HG03342 (cell line): ENCODE measurements at regions not wholly inside any gene's neighbourhood (a gene's known extent, or its start where the extent isn't known, plus 50 kb on each side); places are given as distances from the start of the nearest gene placed in this dataset.

ENCODE experiments used
- ATAC-seq: cut with Tn5 transposase; IDR thresholded peaks from one replicate; pipeline ENCODE4 v1.9.1; 2021; ENCODE audit warnings: mild to moderate bottlenecking, moderate library complexity; ENCODE audit not compliant: unreplicated experiment

- ATAC-seq = no peak
These were observed 79.4 kb downstream of the MYCN start for GRCh38 chr2:16019617-16020351.

- ATAC-seq = no peak
These were observed 78.7 kb downstream of the MYCN start for GRCh38 chr2:16019060-16019480.

DNA sequence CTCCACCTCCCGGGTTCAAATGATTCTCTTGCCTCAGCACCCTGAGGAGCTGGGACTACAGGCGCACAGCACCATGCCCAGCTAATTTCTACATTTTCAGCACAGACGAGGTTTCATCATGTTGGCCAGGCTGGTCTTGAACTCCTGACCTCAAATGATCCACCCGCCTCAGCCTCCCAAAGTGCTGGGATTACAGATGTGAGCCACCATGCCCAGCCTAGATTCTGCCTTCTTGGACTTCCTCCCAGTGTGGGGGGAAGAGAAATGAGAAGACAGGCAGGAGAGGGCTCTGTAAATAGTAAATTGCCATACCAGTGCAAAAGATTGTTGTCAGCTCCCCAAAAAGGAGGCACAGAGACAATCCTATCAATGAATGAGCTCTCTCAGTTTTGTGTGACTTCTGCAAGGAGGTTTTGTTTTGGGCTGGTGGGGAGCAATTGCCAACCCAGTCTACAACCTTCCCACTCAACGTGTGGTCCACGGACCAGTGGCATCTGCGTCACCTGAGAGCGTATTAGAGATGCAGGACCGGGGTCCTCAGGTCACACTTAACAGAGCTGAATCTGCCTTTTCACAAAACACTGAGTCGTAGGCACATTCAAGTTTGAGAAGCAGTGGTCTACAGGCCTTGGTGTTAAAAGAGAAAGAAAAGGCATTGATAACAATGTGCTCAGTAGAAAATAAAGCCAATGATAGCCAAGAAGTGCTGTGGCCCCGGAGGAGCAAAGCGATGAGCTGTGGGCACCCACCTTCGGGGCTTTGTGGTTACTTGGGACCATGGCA, 78.1 kb downstream of the MYCN start:
- ATAC-seq = no peak

DNA sequence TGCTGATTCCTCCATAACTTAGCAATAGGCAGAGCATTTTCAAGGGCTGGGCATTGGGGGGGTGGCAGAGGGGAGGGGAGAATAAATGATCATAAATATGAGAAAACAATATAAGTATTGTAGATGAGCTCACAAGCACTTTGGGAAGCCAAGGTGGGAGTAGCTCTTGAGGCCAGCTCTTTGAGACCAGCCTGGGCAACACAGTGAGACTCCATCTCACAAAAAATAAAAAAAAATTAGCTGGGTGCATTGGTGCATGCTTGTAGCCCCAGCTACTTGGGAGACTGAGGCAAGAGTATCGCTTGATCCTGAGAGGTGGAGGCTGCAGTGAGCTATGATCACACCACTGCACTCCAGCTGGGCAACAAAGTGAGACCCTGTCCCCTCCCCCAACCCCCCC, 75.9 kb downstream of the MYCN start:
- no peak for ATAC-seq

GRCh38 chr2:16015903-16016265, 75.5 kb downstream of the MYCN start:
- ATAC-seq = no peak

GRCh38 chr2:16015210-16015902, 75.0 kb downstream of the MYCN start:
- no peak for ATAC-seq

GRCh38 chr2:16014802-16015201, 74.5 kb downstream of the MYCN start:
- no peak for ATAC-seq

- no peak for ATAC-seq
These were observed 73.9 kb downstream of the MYCN start for GRCh38 chr2:16014041-16014787.

- ATAC-seq = no peak
These were observed 73.1 kb downstream of the MYCN start for GRCh38 chr2:16013359-16013911.

DNA sequence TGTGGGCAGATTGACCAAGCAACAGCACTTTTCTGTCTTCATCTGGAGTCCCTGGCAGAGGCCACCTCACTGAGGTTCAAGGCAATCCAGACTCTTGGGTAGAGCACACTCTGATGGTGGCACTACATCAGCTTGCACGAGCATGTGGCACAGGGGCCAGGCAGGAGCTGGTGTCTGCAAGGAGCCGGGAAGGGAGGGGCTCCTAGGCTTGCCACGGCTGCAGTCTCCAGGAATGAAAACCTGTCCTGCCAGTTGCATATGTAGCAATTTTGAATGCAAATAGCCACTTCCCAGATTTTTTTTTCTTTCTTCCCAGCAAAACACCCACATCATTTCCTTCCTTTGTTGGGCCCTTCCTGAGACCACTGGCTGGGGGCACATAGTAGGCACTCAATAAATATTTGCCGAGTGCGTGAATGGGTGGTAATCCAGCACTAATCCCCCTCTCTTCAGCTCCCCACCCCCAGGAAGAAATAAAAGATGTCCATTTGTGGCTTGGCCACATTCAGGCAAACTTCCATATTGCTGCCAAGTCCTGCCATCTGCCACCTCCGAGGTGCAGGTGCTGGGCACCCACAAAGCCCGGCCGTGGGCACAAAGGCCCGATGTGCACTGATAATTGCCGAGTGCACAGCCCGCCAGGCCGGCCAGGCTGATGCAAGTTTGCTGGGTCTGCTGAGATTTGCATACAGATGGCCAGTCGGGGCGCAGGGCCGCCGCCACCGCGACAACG, 72.4 kb downstream of the MYCN start:
- no peak for ATAC-seq

DNA sequence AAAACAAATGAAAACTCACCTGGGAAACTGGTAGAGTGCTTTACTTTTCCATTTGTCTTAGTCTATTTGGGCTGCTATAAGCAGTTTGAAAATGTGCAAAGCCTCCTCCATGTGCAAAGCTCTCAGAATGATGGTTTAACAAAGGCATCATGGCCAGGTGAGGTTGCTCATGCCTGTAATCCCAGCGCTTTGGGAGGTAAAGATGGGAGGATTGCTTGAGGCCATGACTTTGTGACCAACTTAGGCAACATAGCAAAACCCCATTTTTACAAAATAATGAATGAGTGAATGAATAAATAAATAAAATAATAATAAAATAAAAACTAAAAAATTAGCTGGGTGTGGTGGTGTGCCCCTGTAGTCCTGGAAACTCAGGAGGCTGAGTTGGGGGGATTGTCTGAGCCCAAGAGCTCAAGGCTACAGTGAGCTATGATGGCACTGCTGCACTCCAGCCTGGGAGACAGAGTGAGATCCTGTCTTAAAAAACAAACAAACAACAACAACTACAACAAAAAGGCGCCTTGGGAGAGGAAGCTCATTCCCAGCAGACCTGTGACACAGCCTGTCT, 71.8 kb downstream of the MYCN start:
- ATAC-seq = no peak

- ATAC-seq = no peak
These were observed 71.2 kb downstream of the MYCN start for GRCh38 chr2:16011621-16011960.

DNA sequence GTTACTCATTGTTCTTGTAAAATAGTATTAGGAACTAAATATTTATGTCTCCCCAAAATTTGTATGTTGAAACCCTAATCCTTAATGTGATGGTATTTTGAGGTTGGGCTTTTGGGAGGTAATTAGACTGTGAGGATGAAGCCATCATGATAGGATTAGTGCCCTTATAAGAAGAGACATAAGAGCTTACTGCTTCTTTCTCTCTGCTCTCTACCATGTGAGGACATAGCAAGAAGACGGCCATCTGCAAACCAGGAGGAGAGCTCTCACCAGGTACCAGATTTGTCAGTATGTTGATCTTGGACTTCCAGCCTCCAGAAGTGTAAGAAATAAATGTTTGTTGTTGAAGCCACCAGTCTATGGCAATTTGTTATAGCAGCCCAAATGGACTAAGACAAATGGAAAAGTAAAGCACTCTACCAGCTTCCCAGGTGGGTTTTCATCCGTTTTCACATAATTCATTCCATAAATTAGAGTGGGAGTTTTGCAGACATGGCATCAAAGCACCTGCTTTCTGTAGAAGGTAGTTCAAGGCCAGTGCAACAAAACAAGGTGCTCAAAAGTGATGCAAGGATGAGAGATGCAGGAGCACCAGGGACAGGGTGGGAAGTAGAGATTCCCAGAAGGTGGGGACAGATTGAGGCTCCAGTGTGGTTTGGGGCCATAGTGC, 70.7 kb downstream of the MYCN start:
- ATAC-seq = no peak

- no peak for ATAC-seq
These were observed 69.7 kb downstream of the MYCN start for GRCh38 chr2:16010011-16010410.

GRCh38 chr2:16009560-16009959, 69.2 kb downstream of the MYCN start:
- ATAC-seq = no peak

DNA sequence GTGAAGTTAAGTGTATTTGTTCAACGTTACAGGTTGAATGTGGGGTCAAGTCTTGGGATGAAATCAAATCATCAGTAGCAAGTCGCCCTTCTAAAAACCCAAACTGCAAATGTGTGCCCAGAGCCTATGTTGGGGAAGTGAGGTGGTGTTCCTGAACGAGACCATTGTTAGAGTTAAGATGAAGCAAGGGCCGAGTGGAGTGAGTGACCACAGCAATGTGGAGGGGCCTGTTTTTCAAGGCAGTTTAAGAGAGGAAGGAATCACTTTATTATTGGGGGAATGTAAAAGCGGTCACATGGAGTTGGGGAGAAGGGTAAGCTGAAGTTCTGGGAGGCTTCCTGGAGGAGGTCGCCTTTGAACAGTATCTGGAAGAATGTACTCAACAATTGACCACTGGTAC, 68.5 kb downstream of the MYCN start:
- ATAC-seq = no peak

GRCh38 chr2:16008331-16008850, 68.0 kb downstream of the MYCN start:
- no peak for ATAC-seq

GRCh38 chr2:16007167-16007934, 67.0 kb downstream of the MYCN start:
- ATAC-seq = no peak
